Spinal cord (tissue), 9 donors: ENCODE measurements at regions not wholly inside any gene's neighbourhood (a gene's known extent, or its start where the extent isn't known, plus 50 kb on each side); places are given as distances from the start of the nearest gene placed in this dataset.

Source experiments
- DNase-seq, 6 donors: peaks; one replicate each; pipeline versions ENCODE4 v3.0.0 to v3.0.0-alpha.2; 2013 to 2015; ENCODE audit warnings: low spot score in 6 of 6, low read depth in 4 of 6
- H3K27ac ChIP-seq: one replicate; pipeline ENCODE4 v1.5.1; 2013; ENCODE audit warnings: low read depth, low read length, control low read depth
- H3K27me3 ChIP-seq: one replicate; pipeline ENCODE4 v1.6.1; 2013; ENCODE audit warnings: low read length; ENCODE audit not compliant: control insufficient read depth, insufficient read depth
- H3K36me3 ChIP-seq: one replicate; pipeline ENCODE4 v1.6.1; 2013; ENCODE audit warnings: low read length; ENCODE audit not compliant: control insufficient read depth, insufficient read depth
- H3K4me1 ChIP-seq: one replicate; pipeline ENCODE4 v1.6.1; 2013; ENCODE audit warnings: low read length; ENCODE audit not compliant: control insufficient read depth, insufficient read depth
- H3K4me3 ChIP-seq: one replicate; pipeline ENCODE4 v1.5.1; 2013; ENCODE audit warnings: low read depth, low read length, control low read depth
- H3K9me3 ChIP-seq: one replicate; pipeline ENCODE4 v1.6.1; 2013; ENCODE audit warnings: low read length; ENCODE audit not compliant: control insufficient read depth, insufficient read depth
- WGBS: methylation state at CpG from one replicate; pipeline ENCODE4 v1.1.5; 2013; ENCODE audit warnings: missing lambda C conversion rate; ENCODE audit not compliant: insufficient coverage; 5-methylcytosine and 5-hydroxymethylcytosine counted together
- donor health status: healthy.

GRCh38 chr18:56545464-56545863 lies 92.9 kb downstream of the TXNL1 start:
- Histone ChIP-seq H3K27me3 (no peaks in the 10 kb centered on the region), H3K4me3 (no peak overlapping the region), H3K9me3 (no peaks in the 10 kb centered on the region), H3K36me3 (no peaks in the 10 kb centered on the region), H3K27ac (no peak overlapping the region), H3K4me1 (no peaks in the 10 kb centered on the region)
- no peak for DNase-seq
- no CpG with 5 or more reads among the region's 1 CpG for WGBS

DNA sequence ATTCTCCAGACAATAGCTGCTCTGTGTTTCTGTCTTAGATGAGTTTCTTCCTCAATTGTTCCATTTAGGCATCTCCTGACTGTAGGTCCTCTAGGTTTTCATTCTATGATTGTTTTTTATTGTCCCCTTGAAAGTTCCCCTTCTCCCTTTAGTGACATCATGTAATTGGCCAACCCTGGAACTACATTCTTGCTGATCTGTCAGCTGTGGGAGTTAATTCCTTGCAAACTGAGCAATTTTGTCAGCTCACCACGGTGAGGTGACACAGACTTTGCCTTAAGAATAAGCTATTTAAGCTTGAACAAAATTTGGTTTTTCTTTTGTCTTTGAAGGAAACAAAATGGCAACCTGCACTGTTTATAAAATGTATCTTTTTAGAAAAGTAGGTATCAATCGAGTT lies 95.9 kb downstream of the TXNL1 start:
- Histone ChIP-seq H3K4me1 (no peaks in the 10 kb centered on the region), H3K27me3 (no peaks in the 10 kb centered on the region), H3K27ac (no peak overlapping the region), H3K9me3 (no peaks in the 10 kb centered on the region), H3K4me3 (no peak overlapping the region), H3K36me3 (no peaks in the 10 kb centered on the region)
- WGBS: 60% methylated on average over 1 of the region's 2 CpGs
- no peak for DNase-seq

DNA sequence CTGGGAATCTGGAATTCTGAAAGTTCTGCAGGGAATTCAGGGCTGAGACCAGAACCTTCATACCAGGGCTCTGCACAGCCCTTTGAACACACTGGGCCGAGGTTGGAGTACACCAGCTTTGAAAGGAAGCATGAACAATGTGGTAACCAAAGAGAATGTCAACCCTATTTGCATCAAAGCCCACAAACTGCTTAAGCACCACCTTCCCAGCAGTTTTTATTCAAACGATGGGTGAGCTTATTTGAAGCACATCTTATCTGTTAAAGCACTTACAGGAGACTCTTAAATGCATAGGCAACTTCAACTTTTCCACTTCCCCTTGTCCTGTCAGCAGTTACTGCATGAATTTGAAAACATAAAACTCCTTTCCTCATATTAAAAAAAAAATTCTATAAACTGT lies 96.6 kb downstream of the TXNL1 start:
- H3K4me3 ChIP-seq: no peak overlapping the region
- no peaks in the 10 kb centered on the region for H3K36me3 ChIP-seq
- H3K27me3 ChIP-seq: no peaks in the 10 kb centered on the region
- no peak overlapping the region for H3K27ac ChIP-seq
- H3K4me1 ChIP-seq: no peaks in the 10 kb centered on the region
- no peak for DNase-seq
- WGBS: 36% methylated on average over 1 of the region's 2 CpGs
- no peaks in the 10 kb centered on the region for H3K9me3 ChIP-seq

GRCh38 chr18:56541340-56541739 lies 97.1 kb downstream of the TXNL1 start:
- no CpG with 5 or more reads among the region's 2 CpGs for WGBS
- Histone ChIP-seq H3K27ac (no peak overlapping the region), H3K36me3 (no peaks in the 10 kb centered on the region)

DNA sequence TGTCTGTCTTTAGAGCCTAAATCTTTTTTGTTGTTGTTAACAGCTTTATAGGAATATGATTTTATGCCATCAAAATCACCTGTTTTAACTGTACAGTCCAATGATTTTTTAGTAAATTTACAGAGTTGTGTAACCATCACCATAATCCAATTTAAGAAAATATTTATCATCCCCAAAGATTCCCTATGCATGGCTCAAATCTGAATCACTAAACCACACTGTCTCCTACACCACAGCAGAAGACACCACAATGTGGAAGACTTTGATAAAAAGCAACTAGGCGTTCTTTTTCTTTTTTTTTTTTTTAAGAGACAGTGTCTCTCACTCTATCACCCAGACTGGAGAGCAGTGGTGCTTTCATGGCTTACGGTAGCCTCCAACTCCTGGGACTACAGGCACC lies 99.6 kb downstream of the TXNL1 start:
- Histone ChIP-seq H3K27ac (no peak overlapping the region), H3K36me3 (no peaks in the 10 kb centered on the region), H3K9me3 (no peaks in the 10 kb centered on the region), H3K4me3 (no peak overlapping the region), H3K27me3 (no peaks in the 10 kb centered on the region), H3K4me1 (no peaks in the 10 kb centered on the region)
- DNase-seq: no peak
- 58% methylated on average over 2 of the region's 2 CpGs for WGBS

More at GRCh38 chr18:56541340-56541739, 97.1 kb downstream of the TXNL1 start:
- no peaks in the 10 kb centered on the region for H3K4me1 ChIP-seq
- H3K27me3 ChIP-seq: no peaks in the 10 kb centered on the region
- no peaks in the 10 kb centered on the region for H3K9me3 ChIP-seq
- no peak overlapping the region for H3K4me3 ChIP-seq
- DNase-seq: no peak

DNA sequence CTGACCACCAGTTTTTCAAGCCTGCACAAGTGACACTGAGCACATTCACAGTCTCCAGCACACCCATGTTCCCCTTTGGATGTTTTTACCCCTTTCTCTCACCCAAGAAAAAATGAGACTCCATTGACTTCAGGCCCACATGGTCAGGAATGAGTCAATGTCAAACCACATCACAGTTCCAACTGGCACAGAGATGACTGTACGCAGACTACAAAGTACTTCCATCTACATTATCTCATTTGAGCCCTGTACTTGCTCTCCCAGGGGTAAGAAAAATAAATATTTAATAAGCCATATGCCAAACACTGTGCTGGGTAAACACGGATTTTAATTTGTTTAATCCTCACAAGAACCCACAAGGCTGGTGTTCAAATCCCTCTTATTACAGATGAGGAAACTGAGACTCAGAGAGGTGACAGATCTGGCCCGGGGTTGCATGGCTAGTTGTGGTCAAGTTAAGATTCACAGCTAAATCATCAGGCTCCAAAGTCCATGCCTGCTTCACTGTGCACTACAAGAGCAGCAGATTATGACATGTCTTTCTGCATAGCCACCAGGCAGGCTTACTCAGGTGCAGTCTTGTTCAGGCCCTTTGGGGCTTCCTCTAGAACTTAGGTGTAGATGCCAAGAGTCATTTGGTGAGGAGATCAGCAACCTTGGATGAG lies 106.1 kb downstream of the TXNL1 start:
- Histone ChIP-seq H3K27ac (no peak overlapping the region), H3K4me1 (no peaks in the 10 kb centered on the region), H3K27me3 (no peaks in the 10 kb centered on the region), H3K9me3 (no peaks in the 10 kb centered on the region), H3K36me3 (no peaks in the 10 kb centered on the region), H3K4me3 (no peak overlapping the region)
- DNase-seq: no peak
- WGBS: 0% methylated on average over 1 of the region's 3 CpGs

DNA sequence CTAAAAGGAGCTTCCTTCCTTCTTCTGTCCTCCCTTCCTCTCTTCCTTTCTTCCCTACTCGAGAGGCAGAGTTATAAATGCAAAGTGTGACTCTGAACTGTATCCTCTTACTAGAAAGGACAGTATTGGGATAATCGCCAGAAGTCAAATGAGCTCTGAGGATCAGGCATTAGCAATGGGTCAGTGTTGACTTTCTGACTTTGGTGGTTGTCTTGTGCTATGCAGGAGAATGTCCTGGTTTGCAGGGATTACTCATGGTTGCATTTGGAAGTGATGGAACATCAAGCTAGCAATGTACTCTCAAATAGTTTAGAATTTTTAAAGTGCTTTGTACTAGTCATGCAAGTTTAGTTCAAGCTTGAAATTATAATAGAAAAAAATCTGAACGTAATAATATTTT lies 115.6 kb downstream of the TXNL1 start:
- H3K4me3 ChIP-seq: no peak overlapping the region
- 100% methylated on average over 1 of the region's 3 CpGs for WGBS
- DNase-seq: no peak
- no peak overlapping the region for H3K27ac ChIP-seq
- no peaks in the 10 kb centered on the region for H3K27me3 ChIP-seq
- H3K36me3 ChIP-seq: no peaks in the 10 kb centered on the region
- no peaks in the 10 kb centered on the region for H3K9me3 ChIP-seq
- no peaks in the 10 kb centered on the region for H3K4me1 ChIP-seq

DNA sequence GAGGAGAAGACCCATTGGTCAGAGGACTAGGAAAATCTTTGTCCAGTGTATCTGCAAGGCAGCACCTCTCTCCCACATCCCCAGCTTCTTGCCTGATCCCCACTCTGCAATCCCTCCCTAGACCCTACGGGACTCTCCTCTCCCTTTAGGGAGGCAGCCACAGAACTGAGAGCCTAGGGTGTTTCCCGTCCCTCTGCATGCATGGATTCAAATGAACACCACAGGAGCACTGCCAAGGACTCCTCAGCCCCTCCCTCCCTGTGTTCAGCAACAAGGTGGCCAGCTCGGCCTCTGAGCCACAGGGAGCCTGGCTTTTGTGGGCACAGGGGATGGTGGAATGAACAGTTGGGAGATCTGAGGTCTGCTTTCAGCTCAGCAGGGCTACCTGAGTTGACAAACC lies 117.1 kb downstream of the TXNL1 start:
- Histone ChIP-seq H3K4me3 (no peak overlapping the region), H3K9me3 (no peaks in the 10 kb centered on the region), H3K4me1 (no peaks in the 10 kb centered on the region), H3K27ac (no peak overlapping the region), H3K27me3 (no peaks in the 10 kb centered on the region), H3K36me3 (no peaks in the 10 kb centered on the region)
- no peak for DNase-seq
- WGBS: 100% methylated on average over 1 of the region's 3 CpGs

- no peak overlapping the region for H3K27ac ChIP-seq
- H3K27me3 ChIP-seq: no peaks in the 10 kb centered on the region
- no peaks in the 10 kb centered on the region for H3K36me3 ChIP-seq
- H3K4me1 ChIP-seq: no peaks in the 10 kb centered on the region
- 92% methylated on average over 5 of the region's 9 CpGs for WGBS
- DNase-seq: no peak
- H3K9me3 ChIP-seq: no peaks in the 10 kb centered on the region
- no peak overlapping the region for H3K4me3 ChIP-seq
Measured at GRCh38 chr18:56517761-56518160, 120.6 kb downstream of the TXNL1 start.

DNA sequence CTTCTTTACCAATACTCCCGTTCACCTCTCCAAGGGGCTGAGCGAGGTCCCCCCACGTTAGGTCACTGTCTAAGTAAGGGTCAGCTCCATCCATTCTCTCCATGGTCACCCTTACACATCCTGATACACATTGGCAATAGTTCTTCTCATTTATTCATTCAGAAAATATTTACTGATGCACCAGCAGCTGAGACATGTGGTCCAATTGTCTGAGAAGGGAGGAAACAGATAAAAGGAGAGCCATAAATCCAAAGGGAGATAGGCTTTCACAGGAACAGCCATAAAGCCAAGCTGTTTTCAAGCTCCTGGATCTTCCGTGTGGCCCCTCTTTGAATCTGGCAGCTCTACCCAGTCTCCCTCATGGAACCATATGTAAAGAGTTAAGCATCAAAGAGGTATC lies 121.2 kb downstream of the TXNL1 start:
- H3K27me3 ChIP-seq: no peaks in the 10 kb centered on the region
- H3K9me3 ChIP-seq: no peaks in the 10 kb centered on the region
- no peaks in the 10 kb centered on the region for H3K4me1 ChIP-seq
- no peak for DNase-seq
- H3K4me3 ChIP-seq: no peak overlapping the region
- no peak overlapping the region for H3K27ac ChIP-seq
- H3K36me3 ChIP-seq: no peaks in the 10 kb centered on the region
- 73% methylated on average over 2 of the region's 4 CpGs for WGBS
